CD4-positive, alpha-beta T cell treated with Interleukin-15 for 4 hours (primary cell): ENCODE measurements at regions not wholly inside any gene's neighbourhood (a gene's known extent, or its start where the extent isn't known, plus 50 kb on each side); places are given as distances from the start of the nearest gene placed in this dataset.
"Not testable (repeated sequence)": the region's sequence is repeated elsewhere in the genome, so short reads cannot be mapped to it uniquely, and the experiment has no call there.

Experiments
- DNase-seq: peaks from one replicate; pipeline ENCODE4 v3.0.0-alpha.2; 2020; ENCODE audit warnings: low spot score

DNA sequence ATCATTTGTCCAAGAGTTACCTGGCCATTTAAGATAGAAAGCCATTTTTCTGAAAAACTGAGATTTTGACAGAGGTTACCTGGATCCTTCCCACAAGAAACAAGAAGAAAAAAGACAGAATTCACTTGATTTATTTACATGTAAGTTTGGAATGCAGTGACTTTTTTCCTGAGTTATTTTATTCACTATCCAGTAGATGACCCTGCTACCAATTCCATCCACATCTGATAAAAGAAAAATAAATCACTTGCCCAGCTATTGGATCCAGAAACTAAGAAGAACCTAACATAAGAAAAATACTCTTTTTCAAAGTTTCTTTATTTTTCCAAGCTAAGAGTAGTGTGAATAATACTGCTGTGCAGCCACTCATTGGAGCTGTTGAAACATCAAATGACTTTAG is 275.2 kb downstream of the CETN3 start:
- no peak for DNase-seq

GRCh38 chr5:90133941-90134340 is 275.6 kb downstream of the CETN3 start:
- no peak for DNase-seq

DNA sequence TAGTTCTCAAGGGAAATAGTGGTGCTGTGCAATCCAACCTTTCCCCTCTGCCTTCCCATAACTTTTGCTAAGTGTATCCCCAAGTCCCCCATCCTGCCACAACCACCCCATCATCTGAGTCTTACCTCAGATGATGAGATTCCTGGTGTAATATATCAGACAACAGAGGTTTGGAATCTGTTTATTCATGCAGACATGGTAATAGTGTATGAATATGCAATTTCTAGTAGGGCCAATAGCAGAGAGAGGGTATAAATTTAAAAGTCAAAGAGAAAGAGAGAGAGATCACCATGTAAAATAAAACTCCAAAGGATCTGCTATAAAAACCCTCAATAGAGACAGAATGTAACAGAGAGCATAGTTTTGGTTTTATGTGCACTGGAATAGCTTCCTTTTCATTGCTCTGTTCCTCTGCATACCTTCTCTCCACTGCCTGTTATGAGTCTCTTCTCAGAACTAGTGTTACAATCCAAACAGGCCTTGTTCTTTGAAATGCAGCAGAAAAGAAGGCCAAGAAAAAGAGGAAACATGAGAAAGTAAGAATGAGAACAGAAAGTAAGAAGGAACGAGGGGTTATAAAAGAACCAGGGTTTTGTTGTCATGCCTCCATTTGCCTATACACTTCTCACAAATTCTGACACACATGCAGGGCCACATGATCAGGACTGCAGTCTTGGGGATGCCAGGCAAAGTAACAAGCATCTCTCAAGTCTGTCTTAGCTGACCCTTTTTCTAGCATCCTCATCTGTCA is 278.0 kb downstream of the CETN3 start:
- no peak for DNase-seq

DNA sequence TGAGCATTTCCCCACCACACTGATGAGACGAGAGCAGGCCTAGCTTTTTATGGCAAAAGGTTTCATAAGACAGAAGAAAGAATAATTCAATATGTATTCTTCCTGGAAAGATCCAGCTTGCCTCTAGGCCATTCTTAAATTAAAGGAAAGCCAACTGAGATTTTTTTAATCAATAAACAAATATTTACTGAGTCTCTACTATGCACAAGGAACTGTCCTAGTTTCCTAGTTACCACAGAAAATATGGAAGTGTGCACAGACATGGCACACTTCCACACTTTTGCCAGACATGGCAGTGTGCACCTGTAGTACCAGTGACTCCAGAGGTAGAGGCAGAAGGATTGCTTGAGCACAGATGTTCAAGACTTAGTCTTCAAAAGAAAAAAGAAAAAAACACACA is 281.0 kb downstream of the CETN3 start:
- DNase-seq = no peak

GRCh38 chr5:90119531-90119971 is 290.0 kb downstream of the CETN3 start:
- DNase-seq = no peak

GRCh38 chr5:90117005-90117404 is 292.6 kb downstream of the CETN3 start:
- DNase-seq = no peak

- no peak for DNase-seq
Measured at GRCh38 chr5:90113108-90113507, 296.4 kb downstream of the CETN3 start.

DNA sequence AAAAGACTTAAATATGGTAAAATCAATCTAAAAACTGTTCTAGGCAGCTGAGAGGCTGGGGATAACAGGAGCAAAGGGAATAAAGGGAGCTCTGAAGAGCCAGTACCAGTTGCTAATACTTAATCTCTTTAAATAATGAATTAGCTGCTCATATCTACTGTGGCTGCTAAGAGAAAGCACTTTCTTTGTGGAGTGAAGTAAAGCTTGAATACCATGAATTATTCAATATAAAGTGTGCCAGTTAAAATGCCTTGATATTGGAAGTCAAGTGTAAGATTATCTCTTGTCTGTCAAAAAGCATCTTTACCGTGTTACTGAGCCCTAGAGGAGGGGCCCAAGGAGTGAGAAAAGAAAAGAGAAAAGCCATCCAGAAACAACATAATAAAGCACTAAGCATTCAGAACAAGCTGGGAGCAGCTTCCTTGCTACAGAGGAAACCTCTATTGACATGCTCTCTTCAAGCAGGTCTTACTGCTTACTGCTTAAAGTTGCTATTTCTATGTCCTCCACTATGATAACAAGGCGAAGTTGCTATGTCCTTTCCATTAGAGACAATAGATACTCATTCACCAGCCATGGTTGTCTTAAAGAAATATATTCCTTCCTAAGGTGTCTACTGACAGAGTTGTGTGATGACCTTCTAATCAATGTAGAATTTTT is 297.4 kb downstream of the CETN3 start:
- DNase-seq = no peak

GRCh38 chr5:90111364-90112032 is 298.1 kb downstream of the CETN3 start:
- DNase-seq = no peak

GRCh38 chr5:90109285-90109684 is 300.3 kb downstream of the CETN3 start:
- DNase-seq = no peak

DNA sequence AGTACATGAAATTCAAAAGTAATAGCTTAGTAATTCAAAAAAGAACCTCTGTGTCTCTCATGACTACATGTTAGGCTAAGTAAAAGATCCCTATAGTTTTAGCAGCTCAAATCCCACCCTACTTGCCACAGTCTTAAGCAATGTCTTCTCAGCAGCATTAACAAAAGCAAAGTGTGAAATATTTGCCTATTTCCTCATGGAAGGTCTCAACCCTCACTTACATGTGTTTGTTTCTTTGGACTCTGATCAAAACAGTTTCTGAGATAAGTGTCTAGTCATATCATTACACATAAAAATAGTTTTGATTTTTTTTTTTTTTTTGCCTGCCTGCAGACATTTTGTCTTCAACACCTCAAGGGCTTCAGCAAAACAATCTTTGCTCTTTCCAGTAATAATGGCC is 310.5 kb downstream of the CETN3 start:
- DNase-seq = no peak

DNA sequence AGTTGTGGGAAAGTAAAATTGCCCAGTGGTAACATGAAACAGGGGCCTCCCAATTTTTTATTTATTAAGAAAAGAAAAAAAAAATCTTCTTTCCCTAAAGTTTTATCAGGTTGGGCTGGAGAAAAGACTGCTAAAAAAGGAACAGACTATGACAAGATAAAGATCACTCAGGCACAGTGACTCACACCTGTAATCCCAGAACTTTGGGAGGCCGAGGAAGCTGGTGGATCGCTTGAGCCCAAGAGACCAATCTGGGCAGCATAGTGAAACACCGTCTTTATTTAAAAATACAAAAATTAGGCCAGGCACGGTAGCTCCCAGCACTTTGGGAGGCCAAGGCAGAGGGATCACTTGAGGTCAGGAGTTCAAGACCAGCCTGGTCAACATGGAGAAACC is 312.5 kb downstream of the CETN3 start:
- no peak for DNase-seq

DNA sequence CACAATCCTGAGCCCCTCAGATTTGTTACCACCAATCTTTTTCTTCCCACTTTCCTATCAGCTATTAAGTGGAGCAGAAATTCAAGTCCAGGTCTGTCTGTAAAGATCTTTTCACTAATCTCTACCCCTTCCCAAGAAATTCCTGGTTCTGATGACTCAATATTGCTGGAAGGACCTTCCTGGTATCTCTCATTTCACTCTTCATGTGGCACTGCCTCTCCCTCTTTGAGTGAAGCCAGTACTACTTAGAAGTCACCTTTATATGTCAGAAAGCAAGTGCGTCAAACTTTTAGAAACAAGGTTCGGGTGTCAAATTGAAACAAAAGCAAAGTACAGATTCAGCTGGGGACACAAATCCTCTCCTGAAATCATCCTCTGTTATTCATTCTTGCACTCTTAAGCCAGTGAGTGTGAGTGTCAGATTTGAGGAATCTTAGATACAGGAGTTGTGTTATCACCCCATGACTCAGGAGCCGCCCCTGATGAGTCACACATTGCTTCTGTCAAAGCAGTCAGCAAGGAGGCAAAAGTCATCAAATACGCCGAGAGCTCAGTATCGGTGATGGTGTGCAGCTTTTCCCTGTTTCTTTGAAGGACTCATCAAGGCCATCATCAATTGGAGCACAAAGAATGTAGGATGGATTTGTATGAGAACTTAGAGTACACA is 313.0 kb downstream of the CETN3 start:
- no peak for DNase-seq

DNA sequence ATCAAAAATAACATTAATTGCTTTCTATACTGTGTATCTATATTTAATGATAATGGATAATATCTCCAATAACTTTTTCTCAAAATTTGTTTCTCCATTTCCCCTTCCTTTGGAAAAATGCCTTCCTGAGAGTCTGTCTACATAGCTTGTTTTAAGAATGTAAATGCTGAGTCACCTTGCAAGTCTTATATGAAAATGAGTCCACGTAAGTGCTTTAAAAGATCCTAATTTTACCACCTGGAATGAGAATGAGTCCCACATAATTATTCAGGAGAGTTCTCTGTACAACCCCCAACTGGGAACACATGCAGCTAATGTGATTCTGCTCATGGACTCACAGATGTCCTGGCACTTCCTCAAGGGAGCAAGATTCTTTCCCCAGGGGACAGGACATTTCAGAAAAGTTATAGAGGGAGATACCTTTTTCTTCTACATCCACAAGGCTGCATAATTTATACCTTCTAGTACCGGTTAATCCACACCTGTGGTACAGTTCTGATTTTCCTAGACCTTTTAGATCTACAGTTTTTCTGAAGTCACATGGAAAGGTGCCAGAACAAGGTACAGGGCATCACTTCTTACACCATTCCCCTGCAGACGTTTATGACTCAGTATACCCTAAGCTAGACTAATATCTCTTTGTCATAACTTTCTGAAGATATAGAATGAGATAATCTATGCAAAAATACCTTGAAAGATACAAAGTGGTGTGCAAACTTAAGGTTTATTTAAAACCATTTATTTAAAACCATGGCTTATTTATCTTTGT is 314.1 kb downstream of the CETN3 start:
- no peak for DNase-seq

DNA sequence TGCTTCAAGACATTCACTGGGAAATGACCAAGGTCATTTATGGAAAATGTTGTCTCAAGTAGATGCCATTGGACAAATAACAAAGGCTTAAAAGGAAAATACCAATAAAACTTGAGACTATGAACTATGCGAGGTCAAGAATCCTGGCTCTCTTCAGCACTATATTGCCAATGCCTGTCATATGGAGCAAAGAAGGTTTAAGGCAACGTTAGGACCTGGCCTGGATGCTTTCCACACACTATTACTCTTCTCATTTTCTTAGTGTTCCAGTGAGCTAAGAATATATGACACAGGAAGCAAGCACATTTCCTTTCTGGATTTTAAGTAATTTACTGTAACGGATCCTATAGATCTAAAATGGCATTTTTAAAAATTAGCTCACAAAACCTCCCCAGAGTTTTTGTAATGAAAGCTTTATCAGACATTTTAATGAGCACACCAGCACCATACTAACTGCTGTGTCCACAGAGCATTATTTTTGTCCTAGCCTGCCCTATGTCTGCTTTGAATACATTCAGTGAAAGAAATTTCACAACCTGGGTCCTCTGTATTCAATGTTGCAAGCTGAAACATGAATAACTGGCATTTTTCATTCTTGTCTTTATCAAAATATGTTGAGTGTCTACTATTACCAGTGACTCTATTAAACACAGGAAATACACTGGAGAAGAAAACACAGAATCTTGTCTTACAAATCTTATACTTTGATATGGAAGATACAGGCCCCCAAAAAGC is 315.6 kb downstream of the CETN3 start:
- no peak for DNase-seq

DNA sequence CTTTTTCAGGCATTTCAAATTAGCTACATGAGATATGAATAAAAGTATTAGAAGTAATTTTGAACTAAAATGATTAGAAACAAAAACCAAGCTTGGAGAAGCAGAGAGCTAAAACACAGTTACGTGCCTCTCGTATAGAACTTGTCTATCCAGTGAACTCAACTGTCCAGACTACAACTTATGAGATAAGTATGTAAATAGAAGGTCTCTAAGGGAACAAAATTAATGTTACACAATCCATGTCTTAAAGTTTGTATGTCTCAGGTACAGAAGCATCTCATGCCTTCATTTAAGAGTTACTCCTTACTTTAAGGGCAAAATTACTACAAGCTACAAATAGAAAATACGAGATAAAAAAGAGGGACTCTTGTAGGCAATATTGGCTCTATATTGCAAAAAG is 316.8 kb downstream of the CETN3 start:
- DNase-seq = no peak

DNA sequence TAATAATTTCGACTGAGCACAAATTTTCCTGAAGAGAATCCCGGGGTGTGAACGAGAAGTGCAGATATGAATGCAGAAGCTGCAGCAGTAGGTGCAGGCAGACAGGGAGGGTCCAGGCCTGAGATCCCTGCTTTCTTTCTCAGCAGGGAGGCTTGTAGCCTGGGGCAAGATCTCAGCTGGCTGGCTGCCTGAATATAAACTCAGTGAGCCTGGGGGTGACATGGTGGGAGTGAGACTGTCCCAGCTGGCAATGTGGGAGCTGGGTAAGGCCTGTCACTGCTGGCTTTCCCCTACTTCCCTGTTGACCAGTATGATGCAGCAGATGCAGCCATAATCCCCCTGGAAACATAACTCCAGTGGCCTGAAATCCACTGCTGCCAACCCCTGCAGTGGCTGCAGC is 325.2 kb downstream of the CETN3 start:
- no peak for DNase-seq

GRCh38 chr5:90073026-90073570 is 336.5 kb downstream of the CETN3 start:
- DNase-seq = not testable (repeated sequence)

DNA sequence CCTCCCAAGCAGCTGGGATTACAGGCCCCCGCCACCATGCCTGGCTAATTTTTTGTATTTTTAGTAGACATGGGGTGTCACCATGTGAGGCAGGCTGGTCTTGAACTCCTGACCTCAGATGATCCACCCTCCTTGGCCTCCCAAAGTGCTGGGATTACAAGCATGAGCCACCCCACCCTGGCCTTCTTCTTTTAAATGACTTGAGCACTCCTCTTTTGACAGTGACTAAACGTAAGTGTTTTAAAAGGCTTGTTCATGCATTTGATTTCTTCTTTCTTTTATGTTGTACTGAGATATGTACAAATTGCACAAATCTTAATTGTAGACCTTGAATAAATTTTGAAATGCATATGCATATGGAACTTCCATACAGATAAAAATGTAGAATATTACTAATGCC is 337.9 kb downstream of the CETN3 start:
- no peak for DNase-seq

DNA sequence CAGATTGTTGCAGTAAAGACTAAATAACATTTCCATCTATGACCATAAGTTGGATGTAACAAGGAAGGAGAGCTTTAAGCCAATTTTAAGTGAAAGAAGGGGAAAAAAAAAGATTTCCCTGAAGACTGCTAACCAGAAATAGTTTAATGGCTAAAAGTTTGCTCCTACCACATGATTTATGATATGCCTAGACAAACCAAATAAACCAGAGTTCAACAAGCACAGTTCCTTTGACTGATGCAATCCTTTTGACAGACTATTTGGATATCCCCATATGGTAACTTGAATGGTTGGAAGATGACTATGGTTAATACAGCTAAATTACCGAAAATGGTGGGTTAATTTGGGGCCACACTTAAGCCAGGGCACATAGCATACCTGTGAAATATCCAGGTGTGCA is 338.5 kb downstream of the CETN3 start:
- no peak for DNase-seq

DNA sequence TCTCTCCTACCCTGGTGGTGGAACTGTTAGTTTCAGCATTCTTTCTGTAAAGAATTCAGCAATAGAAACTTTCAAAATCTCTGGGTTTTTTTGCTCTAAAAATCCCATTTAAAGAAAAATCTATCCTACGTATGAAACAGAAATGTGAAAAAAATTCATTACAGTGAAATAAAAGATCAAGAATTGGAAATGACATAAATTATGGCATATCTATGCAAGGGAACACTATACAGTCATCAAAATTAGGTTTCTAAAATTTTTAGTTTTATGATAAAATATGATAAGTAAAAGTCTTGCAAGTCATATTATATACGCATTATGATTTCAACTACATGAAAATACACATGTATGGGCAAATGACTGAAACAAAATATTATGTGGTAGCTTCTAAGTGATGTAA is 342.6 kb downstream of the CETN3 start:
- DNase-seq = no peak
